Activated T-helper 1 cell treated with anti-CD3 and anti-CD28 coated beads, Interleukin-12 subunit alpha, Interleukin-12 subunit beta, Interleukin-2, Interleukin-4 antibody, amounts not matched to agents 30 ng/mL and 10 ng/mL and 1 ng/mL, durations not matched to agents 14 hours and 24 hours and 36 hours (primary cell): ENCODE measurements at regions not wholly inside any gene's neighbourhood (a gene's known extent, or its start where the extent isn't known, plus 50 kb on each side); places are given as distances from the start of the nearest gene placed in this dataset.

Source experiments
- DNase-seq: peaks from one replicate; pipeline ENCODE4 v3.0.0; 2021; ENCODE audit warnings: low spot score
- H3K27ac Mint-ChIP-seq: one replicate; pipeline ENCODE4 v1.8.0; 2021; ENCODE audit warnings: mild to moderate bottlenecking, mixed read lengths
- H3K27me3 Mint-ChIP-seq: one replicate; pipeline ENCODE4 v1.8.0; 2022; ENCODE audit warnings: mild to moderate bottlenecking, moderate library complexity, mixed read lengths; ENCODE audit not compliant: insufficient read depth
- H3K36me3 Mint-ChIP-seq: one replicate; pipeline ENCODE4 v1.8.0; 2021; ENCODE audit warnings: low read depth, mixed read lengths
- H3K4me1 Mint-ChIP-seq: one replicate; pipeline ENCODE4 v1.8.0; 2021; ENCODE audit warnings: low read depth, mixed read lengths
- H3K4me3 Mint-ChIP-seq: one replicate; pipeline ENCODE4 v1.8.0; 2021; ENCODE audit warnings: mild to moderate bottlenecking, moderate library complexity, mixed read lengths
- H3K9me3 Mint-ChIP-seq: one replicate; pipeline ENCODE4 v1.8.0; 2021; ENCODE audit warnings: mixed read lengths
- intact Hi-C: fragments of 100-400 bp; cut with micrococcal nuclease; formaldehyde crosslinking; loops from one replicate; pipeline ENCODE4 v1.15.1; 2024

GRCh38 chr18:43589611-43590151 lies 312.4 kb upstream of the SYT4 start:
- no peak overlapping the region for H3K27ac Mint-ChIP-seq
- H3K9me3 Mint-ChIP-seq, result no peaks in the 10 kb centered on the region
- no peaks in the 10 kb centered on the region for H3K36me3 Mint-ChIP-seq
- no peaks in the 10 kb centered on the region for H3K4me1 Mint-ChIP-seq
- H3K4me3 Mint-ChIP-seq, result no peak overlapping the region
- no peak for DNase-seq
- intact Hi-C loops, result loop anchor here (5.0 kb wide), 2 partner anchors 1292 to 1477 kb away; no protein-coding TSS in a partner anchor
- H3K27me3 Mint-ChIP-seq, result no peaks in the 10 kb centered on the region

GRCh38 chr18:43590182-43590903 lies 313.1 kb upstream of the SYT4 start:
- no peak overlapping the region for H3K4me3 Mint-ChIP-seq
- H3K9me3 Mint-ChIP-seq, result no peaks in the 10 kb centered on the region
- intact Hi-C loops, result no loop called here
- H3K27me3 Mint-ChIP-seq, result no peaks in the 10 kb centered on the region
- no peaks in the 10 kb centered on the region for H3K4me1 Mint-ChIP-seq
- no peaks in the 10 kb centered on the region for H3K36me3 Mint-ChIP-seq
- no peak overlapping the region for H3K27ac Mint-ChIP-seq
- no peak for DNase-seq

GRCh38 chr18:43592269-43592668 lies 315.0 kb upstream of the SYT4 start:
- no peaks in the 10 kb centered on the region for H3K36me3 Mint-ChIP-seq
- no peaks in the 10 kb centered on the region for H3K4me1 Mint-ChIP-seq
- DNase-seq, result no peak
- H3K4me3 Mint-ChIP-seq, result no peak overlapping the region
- no peak overlapping the region for H3K27ac Mint-ChIP-seq
- intact Hi-C loops, result no loop called here
- H3K27me3 Mint-ChIP-seq, result no peaks in the 10 kb centered on the region
- no peaks in the 10 kb centered on the region for H3K9me3 Mint-ChIP-seq

GRCh38 chr18:43596105-43596712 lies 318.9 kb upstream of the SYT4 start:
- H3K4me1 Mint-ChIP-seq, result no peaks in the 10 kb centered on the region
- H3K4me3 Mint-ChIP-seq, result no peak overlapping the region
- peaks cover 4% of the 10 kb centered on the region for H3K27me3 Mint-ChIP-seq
- DNase-seq, result no peak
- intact Hi-C loops, result no loop called here
- H3K36me3 Mint-ChIP-seq, result no peaks in the 10 kb centered on the region
- no peak overlapping the region for H3K27ac Mint-ChIP-seq
- H3K9me3 Mint-ChIP-seq, result no peaks in the 10 kb centered on the region

- Mint-ChIP-seq H3K36me3 (no peaks in the 10 kb centered on the region), H3K9me3 (peaks cover 12% of the 10 kb centered on the region), H3K27ac (no peak overlapping the region), H3K27me3 (peaks cover 4% of the 10 kb centered on the region), H3K4me3 (no peak overlapping the region), H3K4me1 (no peaks in the 10 kb centered on the region)
- no peak for DNase-seq
- intact Hi-C loops, result no loop called here
Observed at GRCh38 chr18:43601432-43601831, 324.1 kb upstream of the SYT4 start.

- no peaks in the 10 kb centered on the region for H3K4me1 Mint-ChIP-seq
- H3K36me3 Mint-ChIP-seq, result no peaks in the 10 kb centered on the region
- H3K27ac Mint-ChIP-seq, result no peak overlapping the region
- DNase-seq, result no peak
- H3K9me3 Mint-ChIP-seq, result peaks cover 17% of the 10 kb centered on the region
- no peak overlapping the region for H3K4me3 Mint-ChIP-seq
- intact Hi-C loops, result no loop called here
- H3K27me3 Mint-ChIP-seq, result no peaks in the 10 kb centered on the region
Observed at GRCh38 chr18:43605224-43605623, 327.9 kb upstream of the SYT4 start.

- intact Hi-C loops, result no loop called here
- DNase-seq, result no peak
- peaks cover 17% of the 10 kb centered on the region for H3K9me3 Mint-ChIP-seq
- no peak overlapping the region for H3K27ac Mint-ChIP-seq
- no peaks in the 10 kb centered on the region for H3K27me3 Mint-ChIP-seq
- H3K4me3 Mint-ChIP-seq, result no peak overlapping the region
- no peaks in the 10 kb centered on the region for H3K4me1 Mint-ChIP-seq
- H3K36me3 Mint-ChIP-seq, result no peaks in the 10 kb centered on the region
Observed at GRCh38 chr18:43606795-43607194, 329.5 kb upstream of the SYT4 start.

- H3K4me1 Mint-ChIP-seq, result no peaks in the 10 kb centered on the region
- H3K9me3 Mint-ChIP-seq, result no peaks in the 10 kb centered on the region
- H3K36me3 Mint-ChIP-seq, result no peaks in the 10 kb centered on the region
- H3K27me3 Mint-ChIP-seq, result no peaks in the 10 kb centered on the region
- no peak overlapping the region for H3K27ac Mint-ChIP-seq
- DNase-seq, result no peak
- no peak overlapping the region for H3K4me3 Mint-ChIP-seq
- intact Hi-C loops, result loop anchor here (1.0 kb wide), 1 partner anchor 1591 kb away; no protein-coding TSS in a partner anchor
Observed at GRCh38 chr18:43620936-43621335, 343.6 kb upstream of the SYT4 start.

- DNase-seq, result no peak
- Mint-ChIP-seq H3K9me3 (no peaks in the 10 kb centered on the region), H3K4me3 (no peak overlapping the region), H3K36me3 (no peaks in the 10 kb centered on the region), H3K27ac (no peak overlapping the region), H3K27me3 (no peaks in the 10 kb centered on the region), H3K4me1 (no peaks in the 10 kb centered on the region)
- intact Hi-C loops, result no loop called here
Observed at GRCh38 chr18:43622024-43622423, 344.7 kb upstream of the SYT4 start.

- H3K36me3 Mint-ChIP-seq, result no peaks in the 10 kb centered on the region
- no peak overlapping the region for H3K4me3 Mint-ChIP-seq
- no peak for DNase-seq
- H3K27me3 Mint-ChIP-seq, result no peaks in the 10 kb centered on the region
- H3K4me1 Mint-ChIP-seq, result no peaks in the 10 kb centered on the region
- no peaks in the 10 kb centered on the region for H3K9me3 Mint-ChIP-seq
- intact Hi-C loops, result no loop called here
- no peak overlapping the region for H3K27ac Mint-ChIP-seq
Observed at GRCh38 chr18:43625582-43625981, 348.3 kb upstream of the SYT4 start.

- DNase-seq, result no peak
- no peaks in the 10 kb centered on the region for H3K27me3 Mint-ChIP-seq
- intact Hi-C loops, result no loop called here
- no peaks in the 10 kb centered on the region for H3K9me3 Mint-ChIP-seq
- H3K27ac Mint-ChIP-seq, result no peak overlapping the region
- no peak overlapping the region for H3K4me3 Mint-ChIP-seq
- no peaks in the 10 kb centered on the region for H3K4me1 Mint-ChIP-seq
- no peaks in the 10 kb centered on the region for H3K36me3 Mint-ChIP-seq
Observed at GRCh38 chr18:43627848-43628530, 350.7 kb upstream of the SYT4 start.

- H3K27ac Mint-ChIP-seq, result no peak overlapping the region
- H3K9me3 Mint-ChIP-seq, result peaks cover 2% of the 10 kb centered on the region
- intact Hi-C loops, result no loop called here
- H3K4me3 Mint-ChIP-seq, result no peak overlapping the region
- no peak for DNase-seq
- H3K27me3 Mint-ChIP-seq, result no peaks in the 10 kb centered on the region
- H3K36me3 Mint-ChIP-seq, result no peaks in the 10 kb centered on the region
- H3K4me1 Mint-ChIP-seq, result no peaks in the 10 kb centered on the region
Observed at GRCh38 chr18:43634994-43635393, 357.7 kb upstream of the SYT4 start.

GRCh38 chr18:43635397-43635796 lies 358.1 kb upstream of the SYT4 start:
- H3K27me3 Mint-ChIP-seq, result no peaks in the 10 kb centered on the region
- H3K36me3 Mint-ChIP-seq, result no peaks in the 10 kb centered on the region
- no peak overlapping the region for H3K27ac Mint-ChIP-seq
- no peak for DNase-seq
- peaks cover 2% of the 10 kb centered on the region for H3K9me3 Mint-ChIP-seq
- H3K4me1 Mint-ChIP-seq, result no peaks in the 10 kb centered on the region
- H3K4me3 Mint-ChIP-seq, result no peak overlapping the region
- intact Hi-C loops, result no loop called here
